ENCODE measurements at regions not wholly inside any gene's neighbourhood (a gene's known extent, or its start where the extent isn't known, plus 50 kb on each side); places are given as distances from the start of the nearest gene placed in this dataset.

GRCh38 chr6:3515669-3516068 lies 58.8 kb upstream of the SLC22A23 start:
- Histone ChIP-seq H3K79me2 (replicated peaks; ENCODE audit: insufficient read depth) (no peaks in the 10 kb centered on the region), H3K4me2 (no peak overlapping the region), H3K27me3 (ENCODE audit: insufficient read depth) (no peaks in the 10 kb centered on the region), H3F3A (replicated peaks; ENCODE audit: low read depth) (no peaks in the 10 kb centered on the region), H3K4me3 (no peak overlapping the region), H3K9me2 (ENCODE audit: insufficient read depth) (no peaks in the 10 kb centered on the region), H3K4me1 (ENCODE audit: insufficient read depth) (peaks cover 11% of the 10 kb centered on the region), H3K27ac (ENCODE audit: low read depth) (no peak overlapping the region), H2AFZ (no peak overlapping the region), H4K20me1 (replicated peaks; ENCODE audit: insufficient read depth) (no peaks in the 10 kb centered on the region), H3K36me3 (ENCODE audit: insufficient read depth) (no peaks in the 10 kb centered on the region)
- DNase-seq (ENCODE audit: low spot score) (no peak), ATAC-seq (no peak)
- Mint-ChIP-seq H3K36me3 (ENCODE audit: low read depth) (no peaks in the 10 kb centered on the region), H3K27me3 (ENCODE audit: insufficient read depth, low read depth, poor library complexity) (peaks cover 8% of the 10 kb centered on the region), H3K4me3 (no peak overlapping the region), H3K9me3 (no peaks in the 10 kb centered on the region), H3K4me1 (peaks cover 27% of the 10 kb centered on the region), H3K27ac (no peak overlapping the region)
- no peak for TF ChIP-seq STAT1 (IDR thresholded peaks at IDR 0.05; ENCODE audit: unreplicated experiment)
- no peak for TF ChIP-seq POLR2AphosphoS5 (IDR thresholded peaks at IDR 0.05; ENCODE audit: low read depth)
- no peak for TF ChIP-seq JUNB (IDR thresholded peaks at IDR 0.05; ENCODE audit: unreplicated experiment)
- TF ChIP-seq, protein P1, sequence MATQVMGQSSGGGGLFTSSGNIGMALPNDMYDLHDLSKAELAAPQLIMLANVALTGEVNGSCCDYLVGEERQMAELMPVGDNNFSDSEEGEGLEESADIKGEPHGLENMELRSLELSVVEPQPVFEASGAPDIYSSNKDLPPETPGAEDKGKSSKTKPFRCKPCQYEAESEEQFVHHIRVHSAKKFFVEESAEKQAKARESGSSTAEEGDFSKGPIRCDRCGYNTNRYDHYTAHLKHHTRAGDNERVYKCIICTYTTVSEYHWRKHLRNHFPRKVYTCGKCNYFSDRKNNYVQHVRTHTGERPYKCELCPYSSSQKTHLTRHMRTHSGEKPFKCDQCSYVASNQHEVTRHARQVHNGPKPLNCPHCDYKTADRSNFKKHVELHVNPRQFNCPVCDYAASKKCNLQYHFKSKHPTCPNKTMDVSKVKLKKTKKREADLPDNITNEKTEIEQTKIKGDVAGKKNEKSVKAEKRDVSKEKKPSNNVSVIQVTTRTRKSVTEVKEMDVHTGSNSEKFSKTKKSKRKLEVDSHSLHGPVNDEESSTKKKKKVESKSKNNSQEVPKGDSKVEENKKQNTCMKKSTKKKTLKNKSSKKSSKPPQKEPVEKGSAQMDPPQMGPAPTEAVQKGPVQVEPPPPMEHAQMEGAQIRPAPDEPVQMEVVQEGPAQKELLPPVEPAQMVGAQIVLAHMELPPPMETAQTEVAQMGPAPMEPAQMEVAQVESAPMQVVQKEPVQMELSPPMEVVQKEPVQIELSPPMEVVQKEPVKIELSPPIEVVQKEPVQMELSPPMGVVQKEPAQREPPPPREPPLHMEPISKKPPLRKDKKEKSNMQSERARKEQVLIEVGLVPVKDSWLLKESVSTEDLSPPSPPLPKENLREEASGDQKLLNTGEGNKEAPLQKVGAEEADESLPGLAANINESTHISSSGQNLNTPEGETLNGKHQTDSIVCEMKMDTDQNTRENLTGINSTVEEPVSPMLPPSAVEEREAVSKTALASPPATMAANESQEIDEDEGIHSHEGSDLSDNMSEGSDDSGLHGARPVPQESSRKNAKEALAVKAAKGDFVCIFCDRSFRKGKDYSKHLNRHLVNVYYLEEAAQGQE (IDR thresholded peaks at IDR 0.05; ENCODE audit: unreplicated experiment): no peak
- TF ChIP-seq CREB1 (CRISPR knock-in tag; IDR thresholded peaks at IDR 0.05; ENCODE audit: low read depth): no peak
- TF ChIP-seq EZH2phosphoT487 (IDR thresholded peaks at IDR 0.05; ENCODE audit: unreplicated experiment): no peak

- Histone ChIP-seq H4K20me1 (replicated peaks; ENCODE audit: insufficient read depth) (no peaks in the 10 kb centered on the region), H3K36me3 (ENCODE audit: insufficient read depth) (no peaks in the 10 kb centered on the region), H3K27ac (ENCODE audit: low read depth) (no peak overlapping the region), H3K4me3 (no peak overlapping the region), H3K4me1 (ENCODE audit: insufficient read depth) (peaks cover 13% of the 10 kb centered on the region), H2AFZ (no peak overlapping the region), H3K27me3 (ENCODE audit: insufficient read depth) (no peaks in the 10 kb centered on the region), H3F3A (replicated peaks; ENCODE audit: low read depth) (no peaks in the 10 kb centered on the region), H3K4me2 (no peak overlapping the region), H3K9me2 (ENCODE audit: insufficient read depth) (no peaks in the 10 kb centered on the region), H3K79me2 (replicated peaks; ENCODE audit: insufficient read depth) (no peaks in the 10 kb centered on the region)
- DNase-seq (ENCODE audit: low spot score): no peak
- no peak for ATAC-seq
- H3K27me3 Mint-ChIP-seq (ENCODE audit: insufficient read depth, low read depth, poor library complexity): peaks cover 8% of the 10 kb centered on the region
- H3K9me3 Mint-ChIP-seq: no peaks in the 10 kb centered on the region
- no peak overlapping the region for H3K4me3 Mint-ChIP-seq
- H3K4me1 Mint-ChIP-seq: peaks cover 26% of the 10 kb centered on the region
- H3K27ac Mint-ChIP-seq: no peak overlapping the region
- no peaks in the 10 kb centered on the region for H3K36me3 Mint-ChIP-seq (ENCODE audit: low read depth)
- TF ChIP-seq ZNF114 (CRISPR knock-in tag; IDR thresholded peaks at IDR 0.05) (no peak), NANOG (IDR thresholded peaks at IDR 0.05; ENCODE audit: borderline replicate concordance) (no peak), JUNB (IDR thresholded peaks at IDR 0.05; ENCODE audit: unreplicated experiment) (no peak), ZNF331 (CRISPR knock-in tag; IDR thresholded peaks at IDR 0.05; ENCODE audit: low read depth) (no peak), ZNF462 (CRISPR knock-in tag; IDR thresholded peaks at IDR 0.05) (no peak), STAT1 (IDR thresholded peaks at IDR 0.05; ENCODE audit: unreplicated experiment) (no peak), CREB1 (CRISPR knock-in tag; IDR thresholded peaks at IDR 0.05; ENCODE audit: low read depth) (no peak)
These were observed 56.6 kb upstream of the SLC22A23 start for GRCh38 chr6:3513416-3513815.
